Ovary (tissue), 7 donors: ENCODE measurements at regions not wholly inside any gene's neighbourhood (a gene's known extent, or its start where the extent isn't known, plus 50 kb on each side); places are given as distances from the start of the nearest gene placed in this dataset.

ENCODE experiments used
- DNase-seq, 5 donors: peaks; one replicate each; pipeline ENCODE4 v3.0.0-alpha.2; 2019 to 2020
- H3K27ac ChIP-seq, 2 donors: fragments of 200-600 bp; one replicate each; pipeline versions ENCODE4 v1.5.1 to v1.8.0; 2019 to 2022
- H3K27me3 ChIP-seq: fragments of 200-600 bp; one replicate; pipeline ENCODE4 v1.8.0; 2022
- H3K36me3 ChIP-seq: fragments of 200-600 bp; sonication (generic); one replicate; pipeline ENCODE4 v1.5.1; 2019
- H3K4me1 ChIP-seq: one replicate; pipeline ENCODE4 v1.8.1; 2013; ENCODE audit warnings: mild to moderate bottlenecking, moderate library complexity; ENCODE audit not compliant: insufficient read depth
- H3K4me3 ChIP-seq: fragments of 200-600 bp; sonication (generic); one replicate; pipeline ENCODE4 v1.5.1; 2017
- H3K9me3 ChIP-seq, 2 donors: fragments of 200-600 bp in 1 of 2; sonication (generic) in 1 of 2; one replicate each; pipeline versions ENCODE4 v1.5.1 to v1.8.1; 2013 to 2019; ENCODE audit warnings: mild to moderate bottlenecking in 1 of 2, moderate library complexity in 1 of 2
- CTCF ChIP-seq, 3 donors: fragments of 450-650 bp in 2 of 3; fragments of 200-600 bp in 1 of 3; IDR thresholded peaks; one replicate each; pipeline versions ENCODE4 v1.5.1 to v1.8.0; 2016 to 2022; ENCODE audit warnings: antibody characterized with exemption in 3 of 3, mild to moderate bottlenecking in 1 of 3
- EP300 ChIP-seq: sonication (generic); formaldehyde crosslinking; IDR thresholded peaks from one replicate; pipeline ENCODE4 v1.6.1; 2017; ENCODE audit warnings: antibody characterized with exemption
- POLR2A ChIP-seq: fragments of 450-650 bp; IDR thresholded peaks from one replicate; pipeline ENCODE4 v1.6.1; 2017; ENCODE audit warnings: antibody characterized with exemption, mild to moderate bottlenecking, moderate library complexity
- WGBS, 3 donors: extraction: QIAGEN DNeasy Blood & Tissue Kit in 1 of 3; methylation state at CpG; one replicate each; pipeline versions ENCODE4 v1.1.5 to v1.1.7; 2013 to 2017; 5-methylcytosine and 5-hydroxymethylcytosine counted together
- intact Hi-C, 4 donors: fragments of 100-400 bp; cut with DNase I; formaldehyde crosslinking; loops; one replicate each; pipeline versions ENCODE4 v1.11.0 to v1.15.1; 2022 to 2023
- donor health status: DM: no; HTN: no; CAD: no; lungs with moderate emphysema.
- donor health status: DM: no; HTN: no; CAD: no.
- donor health status: Bipolar disorder and iron deficiency.
- donor health status: DM: no; HTN: no; CAD: no.
- donor health status: DM: yes; HTN: yes; CAD: no.

GRCh38 chr20:10883166-10883565, 209.4 kb upstream of the JAG1 start:
- H3K4me1 ChIP-seq, result peaks cover 3% of the 10 kb centered on the region
- DNase-seq, result no peak
- 90 to 95% (median 92%) methylated on average over 3 of the region's 3 CpGs for WGBS, 3 donors
- no peaks in the 10 kb centered on the region for H3K36me3 ChIP-seq
- no peaks in the 10 kb centered on the region for H3K27me3 ChIP-seq
- H3K27ac ChIP-seq, result no peak overlapping the region
- no peaks in the 10 kb centered on the region for H3K9me3 ChIP-seq
- no peak for TF ChIP-seq POLR2A
- TF ChIP-seq EP300, result no peak
- no peak for TF ChIP-seq CTCF (IDR thresholded peaks at IDR 0.05)
- H3K4me3 ChIP-seq, result no peak overlapping the region
- intact Hi-C loops, result loop anchor here in 1 of 4 donors (10.0 kb wide), 1 partner anchor 828 kb away; no protein-coding TSS in a partner anchor

DNA sequence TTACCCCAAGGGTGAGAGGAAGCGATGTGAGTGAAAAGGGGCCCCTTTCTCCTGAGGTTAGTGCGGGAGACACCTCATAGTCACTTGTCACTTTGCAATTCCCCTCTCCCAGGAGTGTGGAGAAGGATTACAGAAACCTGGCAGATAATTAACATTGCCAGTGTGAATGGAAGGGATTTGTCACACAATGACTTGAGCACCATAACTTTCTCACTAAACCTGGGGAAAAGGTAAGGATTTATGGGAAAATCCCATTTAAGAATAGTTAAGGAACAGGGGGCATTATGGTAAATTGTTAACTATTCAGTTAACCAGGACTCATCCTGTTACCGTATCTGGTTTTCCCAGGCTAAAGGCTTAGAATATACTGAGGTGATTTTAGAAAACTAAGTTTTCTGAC, 219.5 kb upstream of the JAG1 start:
- Histone ChIP-seq H3K27me3 (no peaks in the 10 kb centered on the region), H3K4me1 (no peaks in the 10 kb centered on the region), H3K36me3 (no peaks in the 10 kb centered on the region), H3K9me3 (no peaks in the 10 kb centered on the region), H3K27ac (no peak overlapping the region), H3K4me3 (no peak overlapping the region)
- 92 to 93% (median 92%) methylated on average over 3 of the region's 3 CpGs for WGBS, 3 donors
- TF ChIP-seq CTCF (IDR thresholded peaks at IDR 0.05) (no peak), EP300 (no peak), POLR2A (no peak)
- intact Hi-C loops, result no loop called here
- no peak for DNase-seq

GRCh38 chr20:10897336-10897735, 223.5 kb upstream of the JAG1 start:
- Histone ChIP-seq H3K27ac (no peak overlapping the region), H3K9me3 (no peaks in the 10 kb centered on the region), H3K4me1 (no peaks in the 10 kb centered on the region), H3K36me3 (no peaks in the 10 kb centered on the region), H3K4me3 (no peak overlapping the region), H3K27me3 (no peaks in the 10 kb centered on the region)
- intact Hi-C loops, result no loop called here
- DNase-seq, result no peak
- TF ChIP-seq CTCF (IDR thresholded peaks at IDR 0.05) (no peak), EP300 (no peak), POLR2A (no peak)
- 93 to 100% (median 97%) methylated on average over 1 of the region's 1 CpG for WGBS, 3 donors

DNA sequence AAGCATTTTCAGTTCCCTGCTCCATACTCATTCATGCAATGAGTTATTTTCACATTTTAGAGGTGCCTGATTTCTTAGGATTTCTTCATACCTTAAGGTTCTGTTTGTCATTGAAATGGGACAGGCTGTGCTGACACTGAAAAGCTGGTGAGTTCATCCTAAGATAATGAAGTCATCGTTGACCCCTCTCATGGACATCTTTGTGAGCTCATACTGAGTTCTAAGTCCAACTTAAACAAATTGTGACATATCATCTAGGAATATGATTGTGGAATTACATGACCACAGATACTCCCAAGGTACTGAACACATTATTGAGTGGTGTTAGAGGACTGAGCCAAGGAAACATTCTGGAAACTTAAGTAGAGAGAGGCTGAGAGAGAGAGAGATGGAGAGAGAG, 224.8 kb upstream of the JAG1 start:
- Histone ChIP-seq H3K27ac (no peak overlapping the region), H3K36me3 (no peaks in the 10 kb centered on the region), H3K27me3 (no peaks in the 10 kb centered on the region), H3K9me3 (no peaks in the 10 kb centered on the region), H3K4me1 (peaks cover 4% of the 10 kb centered on the region), H3K4me3 (no peak overlapping the region)
- DNase-seq, result no peak
- TF ChIP-seq CTCF (IDR thresholded peaks at IDR 0.05) (no peak), POLR2A (no peak), EP300 (no peak)
- intact Hi-C loops, result no loop called here
- WGBS, 3 donors, result 72 to 87% (median 76%) methylated on average over 1 of the region's 1 CpG

- WGBS, 3 donors, result 70 to 85% (median 83%) methylated on average over 1 of the region's 1 CpG
- Histone ChIP-seq H3K9me3 (no peaks in the 10 kb centered on the region), H3K36me3 (no peaks in the 10 kb centered on the region), H3K4me3 (no peak overlapping the region), H3K27me3 (no peaks in the 10 kb centered on the region), H3K4me1 (peaks cover 4% of the 10 kb centered on the region), H3K27ac (no peak overlapping the region)
- DNase-seq, result no peak
- intact Hi-C loops, result no loop called here
- no peak for TF ChIP-seq POLR2A
- TF ChIP-seq EP300, result no peak
- TF ChIP-seq CTCF (IDR thresholded peaks at IDR 0.05), result no peak
Measured at GRCh38 chr20:10902174-10902573, 228.4 kb upstream of the JAG1 start.
